ENCODE measurements at regions not wholly inside any gene's neighbourhood (a gene's known extent, or its start where the extent isn't known, plus 50 kb on each side); places are given as distances from the start of the nearest gene placed in this dataset.
"Not testable (repeated sequence)": the region's sequence is repeated elsewhere in the genome, so short reads cannot be mapped to it uniquely, and the experiment has no call there.

GRCh38 chr3:74978684-74979083 is 364.2 kb upstream of the CNTN3 start:
- intact Hi-C loops (cut with DNase I), result no loop called here
- ATAC-seq (ENCODE audit: poor library complexity), result no peak
- DNase-seq, result no peak

- intact Hi-C loops (cut with DNase I); ATAC-seq (ENCODE audit: poor library complexity); DNase-seq: not testable (repeated sequence)
Observed at GRCh38 chr3:74985028-74985904, 370.8 kb upstream of the CNTN3 start.

- no peak for ATAC-seq (ENCODE audit: poor library complexity)
- intact Hi-C loops (cut with DNase I), result no loop called here
- no peak for DNase-seq
Observed at GRCh38 chr3:74988095-74988494, 373.6 kb upstream of the CNTN3 start.

GRCh38 chr3:74992898-74993297 is 378.4 kb upstream of the CNTN3 start:
- DNase-seq, result no peak
- no peak for ATAC-seq (ENCODE audit: poor library complexity)
- intact Hi-C loops (cut with DNase I), result no loop called here

GRCh38 chr3:75001330-75001729 is 386.9 kb upstream of the CNTN3 start:
- intact Hi-C loops (cut with DNase I), result no loop called here
- DNase-seq, result no peak
- ATAC-seq (ENCODE audit: poor library complexity), result no peak

- intact Hi-C loops (cut with DNase I), result no loop called here
- no peak for DNase-seq
- ATAC-seq (ENCODE audit: poor library complexity), result peak; percentile 41
Observed at GRCh38 chr3:75012791-75013331, 398.4 kb upstream of the CNTN3 start.

- ATAC-seq (ENCODE audit: poor library complexity) (no peak), DNase-seq (no peak)
- intact Hi-C loops (cut with DNase I), result no loop called here
Observed at GRCh38 chr3:75014008-75014407, 399.5 kb upstream of the CNTN3 start.

- DNase-seq (no peak), ATAC-seq (ENCODE audit: poor library complexity) (no peak)
- intact Hi-C loops (cut with DNase I), result no loop called here
Observed at GRCh38 chr3:75015280-75015679, 400.8 kb upstream of the CNTN3 start.

- no peak for ATAC-seq (ENCODE audit: poor library complexity)
- intact Hi-C loops (cut with DNase I), result no loop called here
- no peak for DNase-seq
Observed at GRCh38 chr3:75035146-75035545, 420.7 kb upstream of the CNTN3 start.

- ATAC-seq (ENCODE audit: poor library complexity), result no peak
- intact Hi-C loops (cut with DNase I), result no loop called here
- no peak for DNase-seq
Observed at GRCh38 chr3:75042941-75043340, 428.5 kb upstream of the CNTN3 start.

- intact Hi-C loops (cut with DNase I), result no loop called here
- DNase-seq (no peak), ATAC-seq (ENCODE audit: poor library complexity) (no peak)
Observed at GRCh38 chr3:75048650-75049049, 434.2 kb upstream of the CNTN3 start.

GRCh38 chr3:75049533-75049932 is 435.1 kb upstream of the CNTN3 start:
- ATAC-seq (ENCODE audit: poor library complexity), result no peak
- intact Hi-C loops (cut with DNase I), result no loop called here

GRCh38 chr3:75059120-75059519 is 444.7 kb upstream of the CNTN3 start:
- DNase-seq (no peak), ATAC-seq (ENCODE audit: poor library complexity) (no peak)
- intact Hi-C loops (cut with DNase I), result no loop called here

More at GRCh38 chr3:75049533-75049932, 435.1 kb upstream of the CNTN3 start:
- no peak for DNase-seq

GRCh38 chr3:75061806-75062205 is 447.3 kb upstream of the CNTN3 start:
- DNase-seq (no peak), ATAC-seq (ENCODE audit: poor library complexity) (no peak)
- intact Hi-C loops (cut with DNase I), result no loop called here

GRCh38 chr3:75075158-75075557 is 460.7 kb upstream of the CNTN3 start:
- intact Hi-C loops (cut with DNase I), result no loop called here
- ATAC-seq (ENCODE audit: poor library complexity) (no peak), DNase-seq (no peak)

- ATAC-seq (ENCODE audit: poor library complexity) (no peak), DNase-seq (no peak)
- intact Hi-C loops (cut with DNase I), result no loop called here
Observed at GRCh38 chr3:75076481-75076880, 462.0 kb upstream of the CNTN3 start.

GRCh38 chr3:75078290-75078689 is 463.8 kb upstream of the CNTN3 start:
- no peak for DNase-seq
- ATAC-seq (ENCODE audit: poor library complexity), result no peak
- intact Hi-C loops (cut with DNase I), result no loop called here

- ATAC-seq (ENCODE audit: poor library complexity), result no peak
- intact Hi-C loops (cut with DNase I), result no loop called here
Observed at GRCh38 chr3:75082845-75083244, 468.4 kb upstream of the CNTN3 start.

GRCh38 chr3:75089841-75090240 is 475.4 kb upstream of the CNTN3 start:
- ATAC-seq (ENCODE audit: poor library complexity) (no peak), DNase-seq (no peak)
- intact Hi-C loops (cut with DNase I), result no loop called here

More at GRCh38 chr3:75082845-75083244, 468.4 kb upstream of the CNTN3 start:
- DNase-seq, result no peak

- intact Hi-C loops (cut with DNase I), result no loop called here
- DNase-seq (no peak), ATAC-seq (ENCODE audit: poor library complexity) (no peak)
Observed at GRCh38 chr3:75101329-75102147, 487.1 kb upstream of the CNTN3 start.

Data from Right ventricle myocardium superior (tissue), 1 donor.